ENCODE measurements at regions not wholly inside any gene's neighbourhood (a gene's known extent, or its start where the extent isn't known, plus 50 kb on each side); places are given as distances from the start of the nearest gene placed in this dataset.

DNA sequence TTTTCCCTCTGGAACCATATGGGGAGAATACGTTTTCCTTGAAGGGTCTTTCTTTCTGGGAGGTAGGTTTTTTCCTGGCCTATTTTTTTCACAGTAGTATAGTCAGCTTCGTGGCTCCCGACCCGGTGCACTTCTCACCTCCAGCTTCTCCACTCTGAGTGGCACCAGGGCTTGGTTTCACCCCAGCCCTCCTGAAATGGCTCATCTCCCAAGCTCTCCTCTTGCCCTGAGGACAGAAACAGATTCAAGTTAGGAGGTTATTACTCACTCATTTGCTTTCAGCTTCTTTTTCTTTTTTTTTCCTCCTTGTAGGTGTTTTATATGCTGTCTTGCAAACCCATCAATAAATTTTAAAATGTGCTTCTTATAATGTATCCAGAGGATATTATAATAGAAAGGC lies 199.3 kb downstream of the RFC3 start:
- TF ChIP-seq, protein P1, sequence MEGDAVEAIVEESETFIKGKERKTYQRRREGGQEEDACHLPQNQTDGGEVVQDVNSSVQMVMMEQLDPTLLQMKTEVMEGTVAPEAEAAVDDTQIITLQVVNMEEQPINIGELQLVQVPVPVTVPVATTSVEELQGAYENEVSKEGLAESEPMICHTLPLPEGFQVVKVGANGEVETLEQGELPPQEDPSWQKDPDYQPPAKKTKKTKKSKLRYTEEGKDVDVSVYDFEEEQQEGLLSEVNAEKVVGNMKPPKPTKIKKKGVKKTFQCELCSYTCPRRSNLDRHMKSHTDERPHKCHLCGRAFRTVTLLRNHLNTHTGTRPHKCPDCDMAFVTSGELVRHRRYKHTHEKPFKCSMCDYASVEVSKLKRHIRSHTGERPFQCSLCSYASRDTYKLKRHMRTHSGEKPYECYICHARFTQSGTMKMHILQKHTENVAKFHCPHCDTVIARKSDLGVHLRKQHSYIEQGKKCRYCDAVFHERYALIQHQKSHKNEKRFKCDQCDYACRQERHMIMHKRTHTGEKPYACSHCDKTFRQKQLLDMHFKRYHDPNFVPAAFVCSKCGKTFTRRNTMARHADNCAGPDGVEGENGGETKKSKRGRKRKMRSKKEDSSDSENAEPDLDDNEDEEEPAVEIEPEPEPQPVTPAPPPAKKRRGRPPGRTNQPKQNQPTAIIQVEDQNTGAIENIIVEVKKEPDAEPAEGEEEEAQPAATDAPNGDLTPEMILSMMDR (IDR thresholded peaks at IDR 0.05) = no peak
- TF ChIP-seq POLR2A (IDR thresholded peaks at IDR 0.05) = no peak

Measured in thyroid gland (tissue), 4 donors.